K562 (cell line): ENCODE measurements at regions not wholly inside any gene's neighbourhood (a gene's known extent, or its start where the extent isn't known, plus 50 kb on each side); places are given as distances from the start of the nearest gene placed in this dataset.
A peak's percentile ranks its signal among the peaks of the same experiment; 100 is the strongest.
"Not testable (repeated sequence)": the region's sequence is repeated elsewhere in the genome, so short reads cannot be mapped to it uniquely, and the experiment has no call there.

Experiments
- ATAC-seq: fragments of 200-7000 bp; cut with Tn5 transposase; 3 replicates; pipeline ENCODE4 v1.9.1; 2020; ENCODE audit warnings: moderate library complexity
- BruUV-seq: library from RNA; stranded (reverse); fragments of 400-500 nt; replicated peaks from 2 replicates; lab custom pipeline; 2021; lab: Mats Ljungman, UMichigan
- CTCF ChIA-PET: fragments of 300-600 bp; formaldehyde crosslinking; extraction: SDS; loops from one replicate; lab custom pipeline; 2021; ENCODE audit warnings: low intra/inter-chr PET ratio; lab: Yijun Ruan, JAX
- POLR2A ChIA-PET: fragments of 300-600, 350-650 bp; sonication (Branson Sonifier 250); formaldehyde crosslinking; extraction: SDS; loops from one replicate; lab custom pipeline; 2021; ENCODE audit warnings: antibody characterized with exemption, inconsistent platforms; lab: Yijun Ruan, JAX
- DNase-seq, 4 experiments: peaks; one replicate each; pipeline versions ENCODE4 v3.0.0 to v3.0.0-alpha.2; 2011 to 2018; ENCODE audit warnings: low spot score in 3 of 4, mixed read lengths in 3 of 4; ENCODE audit errors: extremely low read depth in 1 of 4
- FAIRE-seq: peaks from 2 replicates; lab custom pipeline; 2011; peaks lifted over from hg19 to GRCh38; lab: Jason Lieb, UNC
- H2AFZ ChIP-seq: 2 replicates; pipeline ENCODE4 v1.6.0; 2011; ENCODE audit warnings: low read depth, low read length, control low read depth, inconsistent platforms
- H3K27ac ChIP-seq: fragments of 200-600 bp; 3 replicates; pipeline ENCODE4 v1.8.0; 2011; ENCODE audit warnings: low read depth, mild to moderate bottlenecking, control low read depth, inconsistent platforms, low read length, moderate library complexity, mixed read lengths; ENCODE audit errors: extremely low read depth
- H3K27me3 ChIP-seq, 2 experiments: fragments of 300-600 bp in 1 of 2; 2 replicates in 1 of 2; 3 replicates in 1 of 2; pipeline versions ENCODE4 v1.6.0 to v1.8.0; 2011; ENCODE audit warnings: inconsistent platforms in 2 of 2, low read length in 2 of 2, mild to moderate bottlenecking in 1 of 2, mixed read lengths in 1 of 2, moderate library complexity in 1 of 2; ENCODE audit not compliant: control insufficient read depth in 2 of 2, insufficient read depth in 2 of 2
- H3K36me3 ChIP-seq: fragments of 300-600 bp; 3 replicates; pipeline ENCODE4 v1.8.0; 2011; ENCODE audit warnings: mild to moderate bottlenecking, low read length, inconsistent platforms; ENCODE audit not compliant: control insufficient read depth, insufficient read depth
- H3K4me1 ChIP-seq, 2 experiments: fragments of 200-600 bp in 1 of 2; replicated peaks in 1 of 2; 2 replicates in 1 of 2; 3 replicates in 1 of 2; pipeline versions ENCODE4 v1.5.1 to v1.8.0; 2011; ENCODE audit warnings: inconsistent platforms in 2 of 2, low read length in 2 of 2, mild to moderate bottlenecking in 1 of 2, mixed read lengths in 1 of 2, moderate library complexity in 1 of 2; ENCODE audit not compliant: control insufficient read depth in 2 of 2, insufficient read depth in 2 of 2
- H3K4me2 ChIP-seq: 2 replicates; pipeline ENCODE4 v1.6.1; 2011; ENCODE audit warnings: low read length, control low read depth, inconsistent platforms, mixed read lengths; ENCODE audit not compliant: insufficient read depth
- H3K4me3 ChIP-seq: fragments of 200-600 bp; sonication (generic), shearing (Covaris generic); 2 replicates; pipeline ENCODE4 v1.5.1; 2016; ENCODE audit warnings: control low read depth, inconsistent platforms
- H3K79me2 ChIP-seq: fragments of 200-600 bp; 3 replicates; pipeline ENCODE4 v1.8.0; 2011; ENCODE audit warnings: low read length, inconsistent platforms; ENCODE audit not compliant: control insufficient read depth, insufficient read depth
- H3K9ac ChIP-seq, 2 experiments: 2 replicates each; pipeline versions ENCODE4 v1.6.0 to v1.6.1; 2011; ENCODE audit warnings: low read depth in 2 of 2, low read length in 2 of 2, control low read depth in 1 of 2, inconsistent platforms in 1 of 2, mild to moderate bottlenecking in 1 of 2, mixed read lengths in 1 of 2; ENCODE audit not compliant: insufficient read depth in 1 of 2
- H3K9me1 ChIP-seq: one replicate; pipeline ENCODE4 v1.6.0; 2011; ENCODE audit warnings: inconsistent platforms, mild to moderate bottlenecking, low read length, moderate library complexity; ENCODE audit not compliant: control insufficient read depth, insufficient read depth
- H3K9me3 ChIP-seq: replicated peaks from 2 replicates; pipeline ENCODE4 v1.5.1; 2011; ENCODE audit warnings: low read depth, low read length, inconsistent platforms; ENCODE audit not compliant: control insufficient read depth, insufficient read depth
- H4K20me1 ChIP-seq: replicated peaks from 2 replicates; pipeline ENCODE4 v1.6.1; 2011; ENCODE audit warnings: low read length, inconsistent platforms, mixed read lengths; ENCODE audit not compliant: control insufficient read depth, insufficient read depth
- CHD2 ChIP-seq: IDR thresholded peaks from 2 replicates; pipeline ENCODE4 v1.6.1; 2011; ENCODE audit warnings: low read depth, low read length
- MEIS2 ChIP-seq: fragments of 450-650 bp; IDR thresholded peaks from 2 replicates; pipeline ENCODE4 v1.6.1; 2014; ENCODE audit warnings: mild to moderate bottlenecking; ENCODE audit not compliant: partially characterized antibody
- NR2C1 ChIP-seq, 2 experiments: fragments of 450-650 bp; IDR thresholded peaks; 2 replicates each; pipeline ENCODE4 v1.6.1; 2017; ENCODE audit warnings: mild to moderate bottlenecking in 2 of 2, antibody characterized with exemption in 1 of 2, inconsistent platforms in 1 of 2, missing compliant biosample characterization in 1 of 2, missing genetic modification characterization in 1 of 2
- NR2C2 ChIP-seq, 2 experiments: fragments of 200-800 bp in 1 of 2; sonication (Bioruptor generic) in 1 of 2; sonication (generic) in 1 of 2; formaldehyde crosslinking in 1 of 2; IDR thresholded peaks; 2 replicates each; pipeline versions ENCODE4 v1.6.1 to v1.8.0; 2016 to 2022; ENCODE audit warnings: mild to moderate bottlenecking in 1 of 2, missing compliant biosample characterization in 1 of 2, missing genetic modification characterization in 1 of 2, missing genetic modification reagents in 1 of 2
- SRSF7 ChIP-seq: fragments of 200-400 bp; formaldehyde crosslinking; optimal IDR thresholded peaks from 2 replicates; pipeline ENCODE3; 2017; ENCODE audit warnings: mild to moderate bottlenecking, low read depth, low read length
- WGBS: fragments of 100-300 bp; shearing (Covaris generic); methylation state at CpG from one replicate; pipeline ENCODE4 v1.1.6; 2016; ENCODE audit warnings: low coverage, mixed read lengths; ENCODE audit not compliant: insufficient coverage; ENCODE audit errors: missing lambda C conversion rate; 5-methylcytosine and 5-hydroxymethylcytosine counted together
- in situ Hi-C: fragments of 300-500 bp; cut with MboI; formaldehyde crosslinking; loops from 4 replicates; pipeline ENCODE4 v1.15.0; 2018; ENCODE audit warnings: inconsistent platforms, mixed read lengths
- intact Hi-C: fragments of 100-400 bp; cut with micrococcal nuclease; formaldehyde crosslinking; loops from 2 replicates; pipeline ENCODE4 v1.14.2; 2022

DNA sequence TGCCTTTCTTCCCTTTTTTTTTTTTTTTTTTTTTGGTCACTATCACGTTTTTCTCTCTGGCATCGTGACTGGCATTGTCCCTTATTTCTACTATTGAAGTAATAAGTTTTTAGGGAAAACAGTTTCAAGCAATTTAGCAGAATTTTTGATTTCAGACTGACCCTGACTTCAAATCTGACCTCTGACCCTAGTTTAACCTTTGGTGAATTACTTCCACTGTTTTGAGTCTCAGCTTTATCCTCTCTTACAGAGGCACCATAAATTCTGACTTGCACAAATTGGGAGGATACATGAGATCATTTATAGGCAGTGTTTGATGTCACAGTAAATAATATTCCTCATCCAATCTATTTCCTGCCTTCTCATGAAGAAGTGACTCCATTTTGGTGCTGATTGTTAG is 187.0 kb downstream of the FASLG start:
- TF ChIP-seq NR2C2 (CRISPR knock-in tag; IDR thresholded peaks at IDR 0.05) (no peak), NR2C2 (tag; IDR thresholded peaks at IDR 0.05) (peak; percentile 86), CHD2 (no peak), SRSF7 (no peak), NR2C1 (IDR thresholded peaks at IDR 0.05) (no peak; the same call in 1 of the 2 replicates), NR2C1 (tag; IDR thresholded peaks at IDR 0.05) (peak; percentile 75), MEIS2 (no peak)
- H3K27ac ChIP-seq = no peak overlapping the region
- no peaks in the 10 kb centered on the region for H3K9me1 ChIP-seq
- no peak for ATAC-seq
- DNase-seq = no peak
- no peaks in the 10 kb centered on the region for H3K79me2 ChIP-seq
- 7% methylated on average over 2 of the region's 2 CpGs for WGBS
- H3K9ac ChIP-seq = no peak overlapping the region
- intact Hi-C loops = no loop called here
- no peaks in the 10 kb centered on the region for H3K27me3 ChIP-seq
- no TSS peak for BruUV-seq
- ChIA-PET POLR2A (interaction anchor here (1.3 kb wide), 1 partner anchor 93 kb away, joined by 3 read pairs; no protein-coding TSS in a partner anchor), CTCF (no interaction called here)
- no peak overlapping the region for H2AFZ ChIP-seq
- in situ Hi-C loops = no loop called here
- H3K9me3 ChIP-seq = no peaks in the 10 kb centered on the region
- no peaks in the 10 kb centered on the region; a peak in 1 of 5 replicates for H3K4me1 ChIP-seq
- no peaks in the 10 kb centered on the region for H3K36me3 ChIP-seq
- H3K4me3 ChIP-seq = no peak overlapping the region
- FAIRE-seq = no peak
- no peaks in the 10 kb centered on the region for H4K20me1 ChIP-seq
- H3K4me2 ChIP-seq = no peak overlapping the region

DNA sequence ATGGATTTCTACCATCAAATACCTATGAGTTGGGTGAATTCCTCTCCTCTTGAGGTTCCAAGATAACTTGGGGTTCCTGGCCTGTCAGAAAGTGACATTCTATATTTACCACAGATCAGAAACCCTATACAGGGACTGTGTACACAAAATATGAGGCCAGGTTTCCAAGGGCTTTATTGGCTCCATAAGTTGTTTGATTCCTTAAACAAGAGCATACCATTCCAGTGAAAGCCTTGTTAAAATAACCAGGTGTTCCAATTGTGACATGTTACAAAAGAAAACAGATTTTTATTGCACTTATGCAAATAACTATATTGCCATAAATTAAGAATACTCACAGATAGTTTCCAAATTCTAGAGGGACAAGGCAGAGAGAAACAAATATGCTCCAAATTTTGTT is 188.9 kb downstream of the FASLG start:
- CTCF ChIA-PET, FAIRE-seq, in situ Hi-C loops: not testable (repeated sequence)

More for the DNA sequence above, 188.9 kb downstream of the FASLG start:
- H3K27me3 ChIP-seq, H3K4me1 ChIP-seq, H2AFZ ChIP-seq, H3K9ac ChIP-seq, H3K36me3 ChIP-seq, H3K4me3 ChIP-seq, H3K9me3 ChIP-seq, H3K27ac ChIP-seq, POLR2A ChIA-PET, H3K9me1 ChIP-seq, BruUV-seq, ATAC-seq, H4K20me1 ChIP-seq, H3K4me2 ChIP-seq, H3K79me2 ChIP-seq, intact Hi-C loops, DNase-seq: not testable (repeated sequence)
